Common myeloid progenitor, CD34-positive (primary cell): ENCODE measurements at regions not wholly inside any gene's neighbourhood (a gene's known extent, or its start where the extent isn't known, plus 50 kb on each side); places are given as distances from the start of the nearest gene placed in this dataset.

ENCODE experiments used
- CTCF ChIA-PET: fragments of 350-600 bp; sonication (Branson Sonifier 250); formaldehyde crosslinking; loops from one replicate; lab custom pipeline; 2021; ENCODE audit warnings: antibody characterized with exemption; lab: Charles Lee
- POLR2A ChIA-PET: fragments of 350-600 bp; sonication (Branson Sonifier 250); formaldehyde crosslinking; loops from one replicate; lab custom pipeline; 2021; ENCODE audit warnings: antibody characterized with exemption; lab: Charles Lee
- DNase-seq, 3 donors: peaks; one replicate each; pipeline versions ENCODE4 v3.0.0 to v3.0.0-alpha.2; 2013
- H3K27ac ChIP-seq, 2 experiments: 1 replicate in 1 of 2; 2 replicates in 1 of 2; pipeline ENCODE4 v1.7.0; 2013; ENCODE audit warnings: inconsistent platforms in 2 of 2, low read length in 2 of 2, mild to moderate bottlenecking in 2 of 2, low read depth in 1 of 2, moderate library complexity in 1 of 2; ENCODE audit not compliant: severe bottlenecking in 2 of 2, insufficient read depth in 1 of 2, poor library complexity in 1 of 2
- H3K27me3 ChIP-seq, 5 experiments: replicated peaks in 2 of 5; 1 replicate in 3 of 5; 2 replicates in 2 of 5; pipeline versions ENCODE4 v1.6.1 to v1.7.0; 2013; ENCODE audit warnings: low read length in 4 of 5, mild to moderate bottlenecking in 2 of 5, moderate library complexity in 2 of 5, inconsistent platforms in 1 of 5; ENCODE audit not compliant: insufficient read depth in 5 of 5, control insufficient read depth in 4 of 5
- H3K36me3 ChIP-seq, 4 experiments: 1 replicate in 2 of 4; 2 replicates in 2 of 4; pipeline versions ENCODE4 v1.6.1 to v1.7.0; 2013; ENCODE audit warnings: low read length in 3 of 4, control low read depth in 1 of 4, mild to moderate bottlenecking in 1 of 4; ENCODE audit not compliant: control insufficient read depth in 4 of 4, insufficient read depth in 4 of 4
- H3K4me1 ChIP-seq, 4 experiments: 1 replicate in 3 of 4; 2 replicates in 1 of 4; pipeline versions ENCODE4 v1.6.1 to v1.7.1; 2013; ENCODE audit warnings: low read length in 3 of 4, mild to moderate bottlenecking in 3 of 4, control low read depth in 1 of 4, inconsistent platforms in 1 of 4, moderate library complexity in 1 of 4; ENCODE audit not compliant: control insufficient read depth in 4 of 4, insufficient read depth in 4 of 4; ENCODE audit errors: control extremely low read depth in 1 of 4
- H3K4me3 ChIP-seq, 7 experiments: 1 replicate in 4 of 7; 2 replicates in 3 of 7; pipeline versions ENCODE4 v1.5.1 to v1.7.0; 2013; ENCODE audit warnings: mild to moderate bottlenecking in 7 of 7, low read length in 6 of 7, moderate library complexity in 6 of 7, inconsistent platforms in 2 of 7, low read depth in 2 of 7, control low read depth in 1 of 7; ENCODE audit not compliant: insufficient read depth in 4 of 7, control insufficient read depth in 1 of 7; ENCODE audit errors: extremely low read depth in 1 of 7
- H3K9me3 ChIP-seq, 5 experiments: 1 replicate in 4 of 5; 2 replicates in 1 of 5; pipeline versions ENCODE4 v1.6.1 to v1.7.1; 2013; ENCODE audit warnings: low read length in 4 of 5, mild to moderate bottlenecking in 2 of 5, inconsistent platforms in 1 of 5, low read depth in 1 of 5, moderate library complexity in 1 of 5; ENCODE audit not compliant: control insufficient read depth in 4 of 5, insufficient read depth in 2 of 5; ENCODE audit errors: control extremely low read depth in 1 of 5
- WGBS: methylation state at CpG from one replicate; pipeline ENCODE4 v1.1.5; 2013; ENCODE audit not compliant: insufficient coverage; 5-methylcytosine and 5-hydroxymethylcytosine counted together

DNA sequence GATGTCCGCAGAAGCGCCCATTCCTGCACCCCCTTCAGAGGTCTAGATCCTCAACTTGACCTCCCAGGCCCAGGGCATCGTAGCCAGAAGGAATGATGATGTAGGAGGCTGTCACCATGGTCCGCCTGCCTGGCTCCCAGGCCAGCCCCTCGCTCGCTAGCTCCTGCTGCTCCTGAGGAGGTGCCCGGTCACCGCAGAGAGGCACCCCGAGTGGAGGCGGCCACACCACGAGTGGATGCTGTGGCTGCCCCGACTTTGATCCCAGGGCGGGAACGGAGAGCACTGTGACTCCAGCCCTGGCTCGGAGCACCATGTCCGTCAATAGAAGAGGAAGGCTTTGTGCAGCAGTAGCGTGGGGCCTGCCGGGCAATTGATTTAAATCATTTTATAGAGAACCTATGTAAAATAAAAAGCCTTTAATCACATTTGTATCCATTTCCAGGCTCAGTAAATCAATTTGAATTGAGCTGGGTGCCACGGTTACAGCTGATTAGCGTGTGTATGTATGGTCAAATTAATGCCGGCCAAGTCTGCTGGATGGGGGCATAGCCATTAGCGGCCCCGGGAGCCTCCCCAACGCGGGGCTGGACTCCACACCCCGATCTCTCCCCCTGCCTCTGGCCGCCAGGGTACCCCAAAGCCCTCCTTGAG lies 122.6 kb upstream of the GSE1 start:
- no peak overlapping the region for H3K27ac ChIP-seq
- peaks cover 0 to 44% (median 18%) of the 10 kb centered on the region in 4 experiments for H3K4me1 ChIP-seq
- H3K27me3 ChIP-seq = no peaks in the 10 kb centered on the region
- no peaks in the 10 kb centered on the region for H3K9me3 ChIP-seq
- ChIA-PET POLR2A (interaction anchor here (0.8 to 1.3 kb wide), 2 partner anchors 37 to 64 kb away, joined by 3 read pairs; no protein-coding TSS in a partner anchor), CTCF (interaction anchor here (0.5 to 4.7 kb wide), 18 partner anchors 11 to 187 kb away, joined by 3 to 29 read pairs (median 4); no protein-coding TSS in a partner anchor)
- 96% methylated on average over 26 of the region's 27 CpGs for WGBS
- DNase-seq = no peak
- H3K4me3 ChIP-seq = no peak overlapping the region
- H3K36me3 ChIP-seq = no peaks in the 10 kb centered on the region

DNA sequence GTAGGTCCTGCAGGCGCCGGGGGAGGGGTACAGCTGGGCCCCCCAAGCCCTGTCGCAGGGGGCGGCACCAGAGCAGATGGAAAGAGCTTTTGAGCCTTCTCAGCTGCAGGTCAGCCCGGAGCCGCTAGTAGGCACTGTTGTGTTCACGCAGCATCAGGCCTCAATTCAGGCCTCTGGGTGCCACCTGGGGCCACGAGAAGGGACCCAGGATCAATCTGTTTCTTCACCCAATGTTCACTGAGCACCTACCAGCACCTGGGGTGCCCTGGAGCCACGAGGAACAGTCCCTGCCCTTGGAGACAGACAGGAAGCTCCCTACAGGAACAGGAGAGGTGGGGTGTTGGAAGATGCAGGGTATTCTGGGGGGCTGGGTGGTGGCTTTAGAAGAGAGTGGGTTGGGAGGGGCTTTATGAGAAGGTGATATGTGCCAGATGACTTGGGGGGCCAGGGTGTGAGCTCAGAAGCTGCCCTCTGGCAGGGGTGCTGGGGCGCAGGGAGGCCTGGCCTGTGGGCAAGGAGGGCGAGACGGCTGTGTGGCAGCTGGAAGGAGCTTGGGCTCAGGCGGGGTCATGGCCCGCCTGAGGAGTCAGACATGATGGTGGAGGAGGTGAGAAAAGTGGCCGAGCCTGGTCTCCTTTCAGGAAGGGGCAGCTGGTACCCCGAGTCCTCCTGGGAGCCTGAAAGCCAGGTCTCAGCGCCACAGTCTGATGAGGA lies 121.9 kb upstream of the GSE1 start:
- no peak overlapping the region for H3K27ac ChIP-seq
- H3K4me3 ChIP-seq = no peak overlapping the region
- DNase-seq = peak; percentile 33 to 55 (median 34)
- H3K4me1 ChIP-seq = peaks cover 0 to 37% (median 16%) of the 10 kb centered on the region in 4 experiments
- H3K9me3 ChIP-seq = no peaks in the 10 kb centered on the region
- CTCF ChIA-PET = interaction anchor here (0.5 to 4.7 kb wide), 23 partner anchors 11 to 188 kb away, joined by 3 to 29 read pairs (median 4); no protein-coding TSS in a partner anchor
- 73% methylated on average over 15 of the region's 17 CpGs for WGBS
- no peaks in the 10 kb centered on the region for H3K36me3 ChIP-seq
- H3K27me3 ChIP-seq = no peaks in the 10 kb centered on the region
- POLR2A ChIA-PET = interaction anchor here (0.8 to 1.3 kb wide), 2 partner anchors 38 to 64 kb away, joined by 3 read pairs; no protein-coding TSS in a partner anchor

DNA sequence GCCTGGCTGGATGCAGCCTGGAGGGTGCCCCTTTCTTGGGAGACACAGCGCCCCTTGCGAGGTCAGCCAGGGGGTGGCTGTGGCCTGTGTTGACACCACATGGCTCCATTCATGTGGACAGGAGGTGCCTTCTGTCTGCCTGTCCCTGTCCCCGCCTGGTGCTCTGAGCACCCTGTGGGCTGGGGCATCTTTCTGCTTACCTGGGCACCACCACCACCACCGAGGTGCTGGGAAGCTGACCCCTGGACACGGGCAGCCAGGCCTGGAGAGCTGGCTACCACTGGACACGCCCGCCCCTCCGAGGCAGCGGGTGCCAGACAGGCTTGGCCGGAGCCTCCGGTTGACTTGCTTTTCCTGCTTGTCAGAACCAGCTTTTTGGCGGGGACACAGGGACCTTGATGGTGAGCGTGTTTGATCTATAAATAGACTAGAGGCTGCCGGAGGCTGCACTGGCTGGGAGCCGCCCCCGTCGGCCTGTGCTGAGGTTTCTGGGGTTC lies 121.3 kb upstream of the GSE1 start:
- POLR2A ChIA-PET = interaction anchor here (1.3 kb wide), 1 partner anchor 63 kb away, joined by 3 read pairs; no protein-coding TSS in a partner anchor
- 76% methylated on average over 16 of the region's 17 CpGs for WGBS
- no peak for DNase-seq
- Histone ChIP-seq H3K4me3 (no peak overlapping the region), H3K9me3 (no peaks in the 10 kb centered on the region), H3K36me3 (no peaks in the 10 kb centered on the region), H3K27me3 (no peaks in the 10 kb centered on the region), H3K4me1 (peaks cover 0 to 30% (median 16%) of the 10 kb centered on the region in 4 experiments), H3K27ac (no peak overlapping the region)
- CTCF ChIA-PET = interaction anchor here (0.9 to 4.7 kb wide), 16 partner anchors 10 to 88 kb away, joined by 3 to 29 read pairs (median 4); no protein-coding TSS in a partner anchor

DNA sequence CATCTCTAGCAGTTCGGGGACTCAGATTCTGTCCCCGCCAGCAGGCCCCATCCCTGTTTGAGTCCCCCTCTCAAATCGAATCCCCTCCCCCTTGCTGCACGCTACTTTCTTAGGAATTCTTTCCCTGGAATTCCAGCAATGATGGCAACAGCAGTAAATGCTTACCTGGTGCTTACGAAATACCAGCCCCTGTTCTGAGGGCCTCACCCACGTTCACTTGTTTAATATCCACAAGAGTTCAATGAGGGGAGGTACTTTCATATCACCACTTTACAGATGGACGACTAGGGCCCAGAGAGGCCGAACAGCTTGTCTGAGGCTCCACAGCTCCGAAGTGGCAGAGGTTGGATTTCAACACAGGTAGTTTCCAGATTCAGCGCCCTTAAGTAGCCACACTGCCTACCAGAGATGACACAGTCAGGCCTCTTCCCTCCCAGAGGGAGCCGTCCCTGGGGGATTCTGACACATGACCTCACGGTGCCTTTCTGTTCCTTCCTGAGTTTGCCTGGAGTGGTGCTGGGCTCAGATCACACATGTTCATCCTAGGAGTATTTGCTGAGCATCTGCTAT lies 120.7 kb upstream of the GSE1 start:
- Histone ChIP-seq H3K27me3 (no peaks in the 10 kb centered on the region), H3K4me1 (peaks cover 0 to 29% (median 16%) of the 10 kb centered on the region in 4 experiments), H3K36me3 (no peaks in the 10 kb centered on the region), H3K27ac (no peak overlapping the region), H3K9me3 (no peaks in the 10 kb centered on the region), H3K4me3 (no peak overlapping the region)
- no peak for DNase-seq
- WGBS = 86% methylated on average over 10 of the region's 12 CpGs
- POLR2A ChIA-PET = no interaction called here
- CTCF ChIA-PET = interaction anchor here (1.0 to 4.7 kb wide), 12 partner anchors 10 to 71 kb away, joined by 3 to 29 read pairs (median 5); no protein-coding TSS in a partner anchor

DNA sequence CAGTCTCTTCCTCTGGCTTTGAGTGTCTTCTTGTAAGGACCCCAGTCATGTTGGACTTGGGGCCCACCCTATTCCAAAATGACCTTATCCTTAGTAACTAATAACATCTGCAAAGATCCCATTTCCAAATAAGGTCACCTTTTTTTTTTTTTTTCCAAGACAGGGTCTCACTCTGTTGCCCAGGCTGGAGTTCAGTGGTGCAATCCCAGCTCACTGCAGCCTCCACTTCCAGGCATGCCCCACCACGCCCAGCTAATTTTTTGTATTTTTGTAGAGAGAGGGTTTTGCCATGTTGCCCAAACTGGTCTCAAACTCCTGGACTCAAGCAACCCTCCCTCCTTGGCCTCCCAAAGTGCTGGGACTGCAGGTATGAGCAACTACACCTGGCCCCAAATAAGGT lies 118.8 kb upstream of the GSE1 start:
- H3K4me1 ChIP-seq = peaks cover 0 to 33% (median 16%) of the 10 kb centered on the region in 4 experiments
- H3K9me3 ChIP-seq = no peaks in the 10 kb centered on the region
- no CpG with 5 or more reads among the region's 1 CpG for WGBS
- H3K36me3 ChIP-seq = no peaks in the 10 kb centered on the region
- CTCF ChIA-PET = interaction anchor here (0.6 to 4.7 kb wide), 7 partner anchors 8 to 190 kb away, joined by 3 to 26 read pairs (median 3); no protein-coding TSS in a partner anchor
- no peaks in the 10 kb centered on the region for H3K27me3 ChIP-seq
- no peak for DNase-seq
- H3K27ac ChIP-seq = no peak overlapping the region
- POLR2A ChIA-PET = interaction anchor here (0.6 kb wide), 1 partner anchor 248 kb away, joined by 3 read pairs; no protein-coding TSS in a partner anchor
- H3K4me3 ChIP-seq = no peak overlapping the region

DNA sequence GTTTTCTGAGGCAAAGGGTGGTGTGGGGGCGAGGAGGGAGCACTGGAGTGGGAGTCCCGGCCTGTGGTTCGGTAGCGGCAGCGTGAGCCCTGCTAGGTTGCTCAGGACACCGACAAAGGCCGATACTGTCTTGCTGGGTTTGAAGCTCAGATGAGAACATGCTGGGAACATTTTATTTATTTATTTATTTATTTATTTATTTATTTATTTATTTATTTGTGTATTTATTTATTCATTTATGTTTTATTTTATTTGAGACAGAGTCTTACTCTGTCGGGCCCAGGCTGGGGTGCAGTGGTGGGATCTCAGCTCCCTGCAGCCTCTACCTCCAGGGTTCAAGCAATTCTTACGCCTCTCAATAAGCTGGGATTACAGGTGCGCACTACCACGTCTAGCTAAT lies 117.9 kb upstream of the GSE1 start:
- Histone ChIP-seq H3K4me3 (no peak overlapping the region), H3K27me3 (no peaks in the 10 kb centered on the region), H3K4me1 (peaks cover 0 to 33% (median 17%) of the 10 kb centered on the region in 4 experiments), H3K27ac (no peak overlapping the region), H3K36me3 (no peaks in the 10 kb centered on the region), H3K9me3 (no peaks in the 10 kb centered on the region)
- POLR2A ChIA-PET = no interaction called here
- no peak for DNase-seq
- CTCF ChIA-PET = interaction anchor here (0.8 to 3.2 kb wide), 4 partner anchors 10 to 81 kb away, joined by 3 to 12 read pairs (median 4); no protein-coding TSS in a partner anchor
- WGBS = 93% methylated on average over 3 of the region's 11 CpGs
